ENCODE measurements at regions not wholly inside any gene's neighbourhood (a gene's known extent, or its start where the extent isn't known, plus 50 kb on each side); places are given as distances from the start of the nearest gene placed in this dataset.

GRCh38 chr10:44843484-44843883, 67.7 kb upstream of the TMEM72 start:
- TF ChIP-seq CTCF (IDR thresholded peaks at IDR 0.05), result no peak
- TF ChIP-seq EZH2 (IDR thresholded peaks at IDR 0.05; ENCODE audit: borderline replicate concordance, insufficient read depth, low read depth, low read length, poor library complexity, severe bottlenecking), result no peak

Data from B cell (primary cell).